Effector memory CD4-positive, alpha-beta T cell (primary cell): ENCODE measurements at regions not wholly inside any gene's neighbourhood (a gene's known extent, or its start where the extent isn't known, plus 50 kb on each side); places are given as distances from the start of the nearest gene placed in this dataset.

Experiments
- DNase-seq, 3 donors: peaks; one replicate each; pipeline ENCODE4 v3.0.0-alpha.2; 2020
- H3K27ac ChIP-seq: 2 replicates; pipeline ENCODE4 v1.7.0; 2013; ENCODE audit warnings: mild to moderate bottlenecking, low read length, moderate library complexity; ENCODE audit not compliant: insufficient read depth, poor library complexity, severe bottlenecking
- H3K27me3 ChIP-seq: replicated peaks from 2 replicates; pipeline ENCODE4 v1.7.0; 2013; ENCODE audit warnings: mild to moderate bottlenecking, low read length; ENCODE audit not compliant: insufficient read depth, control insufficient read depth, poor library complexity, severe bottlenecking
- H3K36me3 ChIP-seq: 2 replicates; pipeline ENCODE4 v1.7.0; 2013; ENCODE audit warnings: mild to moderate bottlenecking, low read length, moderate library complexity; ENCODE audit not compliant: control insufficient read depth, insufficient read depth
- H3K4me1 ChIP-seq: 2 replicates; pipeline ENCODE4 v1.7.0; 2013; ENCODE audit warnings: low read length, mild to moderate bottlenecking; ENCODE audit not compliant: control insufficient read depth, insufficient read depth, poor library complexity, severe bottlenecking
- H3K4me3 ChIP-seq: 2 replicates; pipeline ENCODE4 v1.7.0; 2013; ENCODE audit warnings: low read length, low read depth, mild to moderate bottlenecking; ENCODE audit not compliant: insufficient read depth, poor library complexity, severe bottlenecking
- H3K9me3 ChIP-seq: 2 replicates; pipeline ENCODE4 v1.7.0; 2013; ENCODE audit warnings: mild to moderate bottlenecking, low read length, moderate library complexity; ENCODE audit not compliant: control insufficient read depth

- DNase-seq = no peak
- Histone ChIP-seq H3K27ac (no peak overlapping the region), H3K27me3 (no peaks in the 10 kb centered on the region), H3K36me3 (no peaks in the 10 kb centered on the region), H3K4me3 (no peak overlapping the region), H3K9me3 (no peaks in the 10 kb centered on the region), H3K4me1 (no peaks in the 10 kb centered on the region)
Measured at GRCh38 chr5:23268136-23268535, 239.3 kb upstream of the PRDM9 start.

GRCh38 chr5:23260621-23261020, 246.8 kb upstream of the PRDM9 start:
- Histone ChIP-seq H3K27me3 (no peaks in the 10 kb centered on the region), H3K4me1 (no peaks in the 10 kb centered on the region), H3K36me3 (no peaks in the 10 kb centered on the region), H3K4me3 (no peak overlapping the region), H3K9me3 (no peaks in the 10 kb centered on the region), H3K27ac (no peak overlapping the region)
- DNase-seq = no peak

- DNase-seq = no peak
- Histone ChIP-seq H3K27me3 (no peaks in the 10 kb centered on the region), H3K4me3 (no peak overlapping the region), H3K9me3 (no peaks in the 10 kb centered on the region), H3K36me3 (no peaks in the 10 kb centered on the region), H3K27ac (no peak overlapping the region), H3K4me1 (no peaks in the 10 kb centered on the region)
Measured at GRCh38 chr5:23257656-23258055, 249.8 kb upstream of the PRDM9 start.

- Histone ChIP-seq H3K4me3 (no peak overlapping the region), H3K36me3 (no peaks in the 10 kb centered on the region)
- no peak for DNase-seq
Measured at GRCh38 chr5:23253621-23254198, 253.7 kb upstream of the PRDM9 start.

GRCh38 chr5:23242891-23243290, 264.5 kb upstream of the PRDM9 start:
- H3K4me1 ChIP-seq = no peaks in the 10 kb centered on the region
- no peaks in the 10 kb centered on the region for H3K36me3 ChIP-seq
- no peaks in the 10 kb centered on the region for H3K9me3 ChIP-seq
- no peak for DNase-seq
- no peak overlapping the region for H3K4me3 ChIP-seq
- H3K27me3 ChIP-seq = no peaks in the 10 kb centered on the region
- H3K27ac ChIP-seq = no peak overlapping the region

More at GRCh38 chr5:23253621-23254198, 253.7 kb upstream of the PRDM9 start:
- Histone ChIP-seq H3K9me3 (no peaks in the 10 kb centered on the region), H3K27me3 (no peaks in the 10 kb centered on the region), H3K4me1 (no peaks in the 10 kb centered on the region), H3K27ac (no peak overlapping the region)

- no peak for DNase-seq
- Histone ChIP-seq H3K4me1 (no peaks in the 10 kb centered on the region), H3K9me3 (no peaks in the 10 kb centered on the region), H3K36me3 (no peaks in the 10 kb centered on the region), H3K27me3 (no peaks in the 10 kb centered on the region), H3K27ac (no peak overlapping the region), H3K4me3 (no peak overlapping the region)
Measured at GRCh38 chr5:23235246-23235645, 272.2 kb upstream of the PRDM9 start.

GRCh38 chr5:23234197-23234596, 273.2 kb upstream of the PRDM9 start:
- Histone ChIP-seq H3K4me1 (no peaks in the 10 kb centered on the region), H3K27me3 (no peaks in the 10 kb centered on the region), H3K36me3 (no peaks in the 10 kb centered on the region), H3K4me3 (no peak overlapping the region), H3K27ac (no peak overlapping the region), H3K9me3 (no peaks in the 10 kb centered on the region)
- DNase-seq = no peak

- Histone ChIP-seq H3K36me3 (no peaks in the 10 kb centered on the region), H3K4me1 (no peaks in the 10 kb centered on the region), H3K27ac (no peak overlapping the region), H3K27me3 (no peaks in the 10 kb centered on the region), H3K4me3 (no peak overlapping the region), H3K9me3 (no peaks in the 10 kb centered on the region)
- DNase-seq = no peak
Measured at GRCh38 chr5:23223846-23224245, 283.6 kb upstream of the PRDM9 start.

GRCh38 chr5:23221831-23222230, 285.6 kb upstream of the PRDM9 start:
- DNase-seq = no peak
- Histone ChIP-seq H3K27me3 (no peaks in the 10 kb centered on the region), H3K4me1 (no peaks in the 10 kb centered on the region), H3K9me3 (no peaks in the 10 kb centered on the region), H3K27ac (no peak overlapping the region), H3K36me3 (no peaks in the 10 kb centered on the region), H3K4me3 (no peak overlapping the region)

- DNase-seq = no peak
- no peaks in the 10 kb centered on the region for H3K9me3 ChIP-seq
- H3K27ac ChIP-seq = no peak overlapping the region
- no peaks in the 10 kb centered on the region for H3K36me3 ChIP-seq
- no peaks in the 10 kb centered on the region for H3K4me1 ChIP-seq
- no peaks in the 10 kb centered on the region for H3K27me3 ChIP-seq
- H3K4me3 ChIP-seq = no peak overlapping the region
Measured at GRCh38 chr5:23217159-23217558, 290.2 kb upstream of the PRDM9 start.
